GM19240 (cell line): ENCODE measurements at regions not wholly inside any gene's neighbourhood (a gene's known extent, or its start where the extent isn't known, plus 50 kb on each side); places are given as distances from the start of the nearest gene placed in this dataset.
"Not testable (repeated sequence)": the region's sequence is repeated elsewhere in the genome, so short reads cannot be mapped to it uniquely, and the experiment has no call there.

Experiments used
- DNase-seq: peaks from one replicate; pipeline ENCODE4 v3.0.0; 2011; ENCODE audit warnings: low spot score; ENCODE audit not compliant: insufficient read length

DNA sequence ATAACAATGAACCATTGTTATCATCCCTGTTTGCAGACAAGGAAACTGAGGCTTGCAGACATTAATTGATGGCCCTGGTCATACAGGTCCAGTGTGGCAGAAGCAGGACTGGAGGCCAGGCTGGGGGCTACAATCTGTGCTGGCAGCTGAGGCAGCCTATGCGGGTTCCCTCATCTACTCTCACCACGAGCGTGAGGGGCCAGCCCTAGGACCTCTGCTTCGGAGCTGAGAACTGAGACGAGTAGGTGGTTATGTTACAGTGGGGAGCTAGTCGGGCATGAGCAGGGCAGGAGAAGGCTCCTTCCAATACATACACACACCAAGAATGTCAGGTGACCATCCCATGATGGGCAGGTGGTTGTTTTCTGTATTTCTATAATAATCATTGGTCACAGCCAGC, 82.2 kb upstream of the ASB18 start:
- DNase-seq, result no peak

DNA sequence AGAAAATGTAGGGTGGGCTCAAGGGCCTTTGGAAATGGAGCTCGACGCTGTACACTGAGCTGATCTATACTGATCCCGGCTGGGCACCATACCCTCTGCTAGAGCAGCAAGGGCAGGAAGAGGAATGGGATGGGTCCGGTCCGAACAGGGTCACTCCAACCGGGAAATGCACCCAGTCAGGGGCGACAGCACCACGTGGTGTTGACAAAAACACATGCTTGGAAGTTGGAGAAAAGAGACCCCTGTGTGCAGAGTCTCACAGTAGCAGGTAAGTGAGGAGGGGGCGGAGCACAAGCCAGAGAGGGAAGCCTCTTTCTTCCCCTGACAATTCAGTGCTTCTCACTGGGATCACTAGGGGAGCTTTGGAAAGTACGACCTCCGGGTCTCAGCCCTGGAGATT, 84.1 kb upstream of the ASB18 start:
- DNase-seq, result no peak

DNA sequence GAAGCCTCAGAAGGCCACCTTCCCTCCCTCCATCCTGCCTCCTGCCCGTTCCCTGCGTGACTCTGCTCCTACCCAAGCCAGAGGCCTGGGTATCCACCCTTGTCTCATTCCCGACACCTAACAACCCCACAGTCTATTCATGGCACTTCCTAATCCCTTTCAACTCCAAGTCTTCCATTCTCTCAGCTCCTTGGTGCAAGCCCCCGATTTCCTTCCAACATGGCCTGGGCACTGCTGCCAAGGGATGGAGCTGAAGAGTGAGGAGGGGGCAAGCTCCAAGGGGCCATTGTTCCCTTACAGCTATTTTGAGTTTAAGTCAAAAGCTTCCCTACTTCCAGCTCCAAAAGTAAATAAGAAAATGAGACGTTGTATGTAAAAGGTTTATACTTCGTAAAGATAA, 84.8 kb upstream of the ASB18 start:
- no peak for DNase-seq

DNA sequence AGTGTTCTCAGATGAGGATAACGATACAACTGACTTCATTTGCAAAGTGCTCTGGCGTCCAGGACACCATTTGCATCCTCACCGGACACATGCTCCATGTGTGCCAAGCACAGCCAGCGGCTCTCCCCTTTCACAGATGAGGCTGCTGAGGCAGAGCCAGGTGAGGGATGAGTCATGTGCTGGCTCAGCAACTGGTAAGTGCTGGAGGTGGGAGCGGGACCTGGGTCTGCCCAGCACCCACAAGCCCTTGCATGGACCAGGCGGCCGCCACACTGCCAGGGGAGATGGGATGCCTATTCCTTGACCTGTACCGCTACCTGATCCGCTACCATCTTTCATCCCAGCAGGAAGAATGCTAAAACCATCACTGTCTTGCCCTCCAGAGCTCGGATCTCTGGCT, 86.2 kb upstream of the ASB18 start:
- DNase-seq, result no peak

DNA sequence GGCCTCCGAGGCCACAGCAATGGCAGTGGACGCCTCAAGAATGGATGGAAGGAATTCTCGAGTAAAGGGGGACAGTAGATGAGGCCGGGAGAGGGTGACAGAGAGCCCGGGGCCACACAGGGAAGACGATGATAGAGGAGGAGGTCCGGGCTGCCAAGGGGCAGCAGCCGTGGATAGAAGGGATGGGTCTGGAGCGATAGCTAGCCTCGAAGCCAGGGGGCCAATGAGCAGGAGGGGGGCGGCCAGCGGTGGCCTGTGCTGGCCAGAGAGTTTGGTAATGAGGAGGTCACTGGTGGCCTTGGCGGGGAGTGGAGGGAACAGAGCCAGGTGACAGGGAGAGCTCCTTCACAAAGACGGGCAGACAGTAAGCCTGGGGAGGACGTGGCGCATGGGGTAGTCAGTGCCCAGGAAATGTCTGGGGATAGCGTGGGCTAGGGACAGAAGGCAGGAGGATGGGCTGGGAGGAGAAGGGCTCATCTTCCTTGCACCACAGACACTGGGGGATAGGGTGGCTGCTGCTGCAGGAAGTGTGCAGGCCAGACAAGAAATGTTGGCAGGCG, 87.8 kb upstream of the ASB18 start:
- DNase-seq, result no peak

DNA sequence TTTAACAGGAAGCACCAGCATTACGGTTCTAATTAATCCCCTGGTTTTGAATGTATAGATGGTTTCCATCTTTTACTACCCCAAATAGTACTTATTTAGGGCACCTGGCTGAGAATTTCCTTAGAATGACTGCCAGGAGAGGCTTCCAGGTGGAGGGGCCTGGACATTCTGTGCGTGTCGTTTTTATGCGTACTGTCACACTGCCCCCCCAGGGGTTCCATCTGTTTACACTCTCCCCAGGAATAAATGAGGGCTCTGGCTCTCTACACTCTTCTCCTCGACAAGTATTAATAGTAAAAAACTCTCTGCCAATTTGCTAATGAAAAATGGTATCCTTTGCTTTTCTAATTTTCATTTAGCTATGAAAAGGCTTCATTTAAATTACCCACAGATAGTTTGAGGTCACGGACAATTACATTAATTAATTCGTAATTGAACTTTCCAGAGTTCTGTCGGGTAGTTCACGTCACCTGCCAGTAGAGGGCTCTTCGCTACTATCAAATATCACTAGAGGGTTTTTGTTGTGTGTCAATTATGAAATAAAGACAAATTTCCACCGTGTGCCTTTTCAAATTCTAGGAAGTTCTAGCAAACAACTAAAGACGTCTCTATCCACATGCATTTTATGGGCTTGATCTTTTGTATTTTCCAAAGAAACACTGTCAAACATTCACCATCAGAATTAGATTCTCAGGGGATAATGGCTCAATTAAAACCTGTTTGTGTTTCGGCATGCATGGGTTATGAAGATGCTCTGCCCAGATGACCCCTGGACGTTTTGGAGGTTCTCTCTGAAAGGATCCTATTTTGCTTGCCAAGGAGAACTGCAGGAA, 88.8 kb upstream of the ASB18 start:
- DNase-seq, result no peak

DNA sequence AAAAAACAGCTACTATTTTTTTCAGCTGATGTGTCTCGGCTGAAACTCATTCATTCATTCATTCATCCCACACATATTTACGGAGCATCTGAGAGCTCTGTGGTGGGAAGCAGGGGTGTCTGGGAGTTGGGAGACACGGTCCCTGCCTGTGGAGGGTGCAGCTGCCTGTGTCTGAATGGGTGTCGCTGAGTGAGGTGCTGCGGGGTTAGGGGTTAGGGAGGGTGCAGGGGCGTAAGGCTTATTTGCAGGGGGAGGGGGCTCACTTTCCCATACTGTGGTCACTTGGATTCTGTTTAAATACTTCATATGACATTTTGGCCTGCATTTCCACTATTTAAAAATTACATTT, 89.4 kb upstream of the ASB18 start:
- no peak for DNase-seq

DNA sequence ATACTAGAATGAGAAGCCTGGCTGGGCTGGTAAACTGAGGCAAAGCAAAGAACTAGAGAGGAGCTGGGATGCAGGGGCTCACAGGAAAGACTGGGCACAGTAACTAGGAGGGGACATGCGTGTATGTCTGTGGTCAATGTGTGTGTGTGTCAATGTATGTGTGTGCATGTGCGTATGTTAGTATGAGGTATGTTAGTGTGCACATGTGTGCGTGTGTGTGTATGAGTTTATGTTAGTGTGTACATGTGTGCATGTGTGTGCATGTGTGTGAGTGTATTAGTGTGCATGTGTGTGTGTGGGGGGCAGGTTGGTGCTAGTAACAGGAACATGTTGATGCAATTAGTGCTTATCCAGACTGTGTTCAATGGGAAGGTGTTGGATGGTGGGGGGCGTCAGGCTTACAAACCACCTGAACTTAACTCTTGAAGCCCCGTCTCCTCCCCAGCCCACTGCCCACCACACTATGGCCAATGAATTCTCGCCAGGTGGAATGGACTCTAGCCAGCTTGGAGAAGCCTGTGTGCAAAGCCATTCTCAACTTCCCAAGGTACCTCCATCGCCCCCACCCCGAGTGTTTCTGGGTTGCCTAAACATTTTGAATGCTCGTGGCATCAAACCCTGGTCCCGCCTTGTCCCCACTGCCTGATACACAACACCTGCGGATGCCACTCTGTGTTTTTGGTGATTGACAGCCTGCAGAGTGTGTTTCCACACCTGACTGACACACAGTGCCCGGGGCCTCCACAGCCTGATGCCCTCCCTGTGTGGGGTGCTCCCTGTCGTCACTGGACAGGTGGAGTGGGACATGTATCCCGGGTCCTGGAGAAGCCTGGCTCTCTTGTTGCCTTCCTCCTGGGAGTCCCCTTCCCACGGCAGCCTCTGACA, 90.1 kb upstream of the ASB18 start:
- DNase-seq, result no peak

DNA sequence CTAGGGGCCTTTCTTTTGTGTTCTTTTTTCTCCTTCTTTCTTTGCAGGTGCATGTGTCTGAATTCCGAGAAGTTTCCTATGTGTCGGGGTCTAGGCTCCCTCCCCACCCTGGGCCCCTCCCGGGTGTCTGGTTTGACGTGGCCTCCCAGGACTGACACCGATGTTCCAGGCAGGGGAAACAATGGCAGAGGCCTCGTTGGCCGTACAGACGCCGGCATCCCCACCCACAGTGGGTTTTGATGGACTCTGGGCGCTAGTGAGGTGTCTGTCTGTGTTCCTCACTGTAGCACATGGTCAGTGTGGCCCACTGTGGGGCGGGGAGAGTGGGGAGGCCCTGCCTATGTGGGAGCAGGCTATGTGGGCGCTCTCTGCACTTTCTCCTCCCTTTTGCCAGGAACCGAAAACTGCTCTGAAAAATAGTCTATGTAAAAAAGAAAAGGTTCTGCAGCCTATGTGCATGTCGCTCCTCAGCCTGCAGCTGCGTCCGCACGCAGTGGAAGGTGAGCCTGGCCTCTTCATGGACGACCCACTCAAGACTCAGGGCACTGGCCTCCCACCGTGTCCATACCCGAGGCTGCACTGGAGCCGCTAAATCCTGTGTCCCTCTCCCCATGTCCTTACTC, 90.9 kb upstream of the ASB18 start:
- no peak for DNase-seq

DNA sequence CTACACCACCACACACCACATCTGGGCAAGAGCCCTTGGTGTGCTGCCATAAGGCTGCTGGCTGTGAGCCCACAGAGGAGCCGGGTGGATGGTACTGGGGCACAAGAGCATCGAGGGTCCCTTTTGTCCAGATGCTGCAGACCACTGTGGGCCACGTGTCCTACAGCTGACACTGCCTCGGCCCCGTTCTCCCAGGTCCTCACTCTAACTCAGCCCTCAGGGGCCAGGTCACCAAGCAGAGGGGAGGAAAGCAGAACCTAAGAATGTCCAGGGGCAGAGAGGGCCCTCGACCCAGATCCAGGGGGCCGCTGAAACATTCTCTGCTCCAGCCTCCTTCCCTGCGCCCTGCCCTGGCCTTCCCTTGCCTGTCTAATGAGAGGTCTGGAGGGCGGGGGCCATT, 91.7 kb upstream of the ASB18 start:
- DNase-seq, result no peak

DNA sequence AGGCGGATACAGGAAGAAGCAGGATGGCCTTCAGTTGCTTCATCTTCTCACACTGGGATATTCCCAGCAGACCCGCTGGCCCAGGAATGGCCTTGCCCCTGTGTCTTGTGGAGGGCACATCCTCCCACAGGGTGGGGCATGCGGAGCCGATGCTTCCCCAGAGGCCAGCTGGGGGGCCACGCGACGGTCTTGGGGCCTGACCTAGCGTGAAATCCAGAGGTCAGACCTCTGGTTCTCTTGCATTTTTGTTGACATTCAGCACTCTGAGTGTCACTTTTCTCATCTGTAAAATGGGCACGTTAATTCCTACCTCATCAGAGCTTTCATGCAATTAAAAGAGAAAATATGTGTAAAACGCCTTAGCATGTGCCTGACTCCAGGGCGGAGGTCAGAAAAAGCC, 92.1 kb upstream of the ASB18 start:
- not testable (repeated sequence) for DNase-seq

DNA sequence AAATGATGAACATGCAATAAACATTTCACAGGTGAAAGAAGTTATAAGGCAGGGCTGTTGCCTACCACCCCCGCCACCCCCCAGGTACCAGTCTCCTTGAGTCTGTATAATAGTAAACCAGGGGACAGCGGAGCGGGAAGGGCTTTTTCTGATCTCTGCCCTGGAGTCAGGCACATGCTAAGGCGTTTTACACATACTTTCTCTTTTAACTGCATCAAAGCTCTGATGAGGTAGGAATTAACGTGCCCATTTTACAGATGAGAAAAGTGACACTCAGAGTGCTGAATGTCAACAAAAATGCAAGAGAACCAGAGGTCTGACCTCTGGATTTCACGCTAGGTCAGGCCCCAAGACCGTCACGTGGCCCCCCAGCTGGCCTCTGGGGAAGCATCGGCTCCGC, 94.3 kb upstream of the ASB18 start:
- not testable (repeated sequence) for DNase-seq

DNA sequence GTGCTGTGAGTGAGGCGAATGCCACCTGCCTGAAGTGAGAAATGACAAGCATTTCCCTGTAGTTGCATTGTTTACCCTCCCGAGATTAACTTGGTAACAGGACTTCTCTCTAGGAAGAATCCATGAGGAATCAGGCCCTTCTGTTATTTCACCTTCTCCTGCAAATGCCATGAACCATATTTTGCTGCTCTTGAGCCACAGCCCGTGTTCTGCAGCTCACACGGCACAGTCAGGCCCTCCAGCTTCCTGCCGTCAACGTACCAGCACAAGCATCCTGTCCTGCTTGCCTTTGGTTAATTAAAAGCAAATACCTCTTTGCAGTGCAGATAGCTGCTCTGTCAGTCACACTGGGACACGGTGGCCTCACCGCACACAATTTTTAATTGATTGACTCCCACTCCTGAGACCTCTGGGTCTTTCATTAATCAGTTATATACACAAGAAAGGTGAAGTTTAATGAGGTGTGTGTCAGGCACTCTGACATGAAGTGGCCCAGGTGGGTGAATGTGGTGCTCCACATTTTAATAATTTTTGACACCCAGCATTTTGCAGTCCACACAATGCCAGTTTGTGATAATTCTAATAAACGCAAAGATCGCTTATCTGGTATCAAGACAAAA, 95.3 kb upstream of the ASB18 start:
- DNase-seq, result no peak

DNA sequence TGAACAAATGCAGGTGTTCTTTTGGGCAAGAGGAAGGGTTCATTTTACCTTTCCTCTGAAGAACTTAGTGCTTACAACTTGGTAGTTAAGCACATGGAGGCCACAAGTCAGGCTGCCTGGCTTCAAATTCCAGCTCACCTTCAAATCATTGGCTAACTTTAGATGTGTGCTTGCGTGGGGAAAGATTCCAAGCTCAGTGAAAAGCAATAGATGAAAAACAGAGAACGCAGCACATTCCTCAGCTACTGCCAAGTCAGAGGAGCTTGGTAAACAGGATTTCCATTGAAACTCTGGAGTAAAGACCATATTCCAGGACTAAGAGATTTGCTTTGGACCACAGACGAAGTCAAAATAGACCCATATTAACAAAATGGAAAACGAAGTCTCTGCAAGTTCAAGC, 96.3 kb upstream of the ASB18 start:
- DNase-seq, result no peak

DNA sequence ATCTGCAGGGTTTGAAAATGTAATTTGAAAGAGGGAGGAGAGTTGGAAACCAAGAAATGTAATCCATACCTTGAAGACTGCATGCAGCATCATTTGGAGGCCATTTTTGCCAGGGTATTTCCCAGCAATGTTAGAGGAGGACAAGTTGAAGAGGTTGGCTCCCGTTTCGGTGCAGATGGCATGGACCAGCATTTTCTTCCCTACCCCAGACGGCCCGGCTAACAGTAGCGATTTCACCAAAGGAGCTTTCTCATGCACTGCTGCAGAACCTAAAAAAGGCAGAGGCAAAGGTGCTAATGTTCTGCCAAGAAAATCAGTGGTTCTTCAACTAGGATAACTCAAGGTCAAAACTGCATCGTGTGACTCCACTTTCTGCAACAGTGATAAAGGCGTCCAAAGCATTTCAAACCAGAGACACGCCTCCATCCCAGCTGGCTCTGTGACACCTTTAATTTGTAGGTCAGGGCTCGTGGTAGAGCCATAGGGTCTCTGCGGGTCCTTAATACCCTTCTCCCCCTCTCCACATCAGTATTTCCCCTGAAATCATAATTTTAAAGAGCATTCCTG, 99.6 kb upstream of the ASB18 start:
- no peak for DNase-seq

DNA sequence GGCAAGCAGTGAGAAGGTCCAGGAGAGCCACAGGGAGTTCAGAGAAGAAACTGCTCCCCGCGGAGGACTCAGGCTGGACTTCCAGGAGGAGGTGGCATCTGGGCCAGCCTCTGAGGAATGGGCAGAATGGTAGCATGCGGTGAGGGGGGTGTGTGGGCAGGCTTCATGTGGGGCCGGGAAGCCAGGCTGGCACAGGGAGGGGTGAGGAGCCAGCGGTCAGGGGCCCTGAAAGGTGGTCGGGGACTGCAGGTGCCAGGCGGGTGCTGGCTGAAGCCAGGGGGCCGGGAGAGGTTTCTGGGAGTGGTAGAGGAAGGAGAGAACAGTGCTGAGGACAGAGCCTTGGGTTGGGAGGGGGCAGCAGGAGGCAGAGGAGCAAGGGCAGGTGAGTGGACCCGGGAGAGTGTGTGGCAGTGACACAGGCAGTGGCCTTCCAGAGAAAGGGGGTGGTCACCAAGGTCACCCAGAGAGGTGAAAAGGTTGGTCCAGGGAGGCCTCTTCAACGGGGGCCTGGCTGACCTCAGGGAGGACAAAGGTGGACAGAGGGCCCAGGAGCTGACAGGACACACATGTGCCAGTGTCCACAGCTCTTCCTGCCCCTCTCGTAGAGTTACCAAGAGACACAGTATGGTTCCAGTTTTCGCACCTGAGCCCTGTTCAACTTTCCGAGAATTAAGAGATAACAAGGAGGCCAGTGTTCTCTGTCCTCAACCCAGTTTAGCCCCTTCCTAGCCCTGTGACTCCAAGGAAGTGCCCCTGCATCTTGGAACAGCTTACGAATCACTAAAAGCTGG, 101.2 kb upstream of the ASB18 start:
- no peak for DNase-seq

DNA sequence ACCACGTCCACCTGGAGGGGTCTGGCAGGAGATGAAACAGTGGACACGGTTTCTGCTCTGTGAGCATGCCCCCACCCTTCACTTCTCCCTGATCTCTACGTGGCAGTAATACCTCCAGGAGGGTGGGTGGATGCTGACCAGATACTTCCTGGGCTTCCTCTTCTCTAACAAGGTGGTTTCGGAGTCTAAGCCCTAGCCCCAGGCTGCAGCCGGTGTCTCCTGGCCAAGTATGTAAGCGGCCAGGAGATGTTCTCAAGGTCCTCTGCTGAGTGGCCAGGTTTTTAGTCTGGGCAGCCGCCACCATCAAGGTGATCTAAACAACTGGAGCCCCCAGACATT, 101.8 kb upstream of the ASB18 start:
- no peak for DNase-seq

DNA sequence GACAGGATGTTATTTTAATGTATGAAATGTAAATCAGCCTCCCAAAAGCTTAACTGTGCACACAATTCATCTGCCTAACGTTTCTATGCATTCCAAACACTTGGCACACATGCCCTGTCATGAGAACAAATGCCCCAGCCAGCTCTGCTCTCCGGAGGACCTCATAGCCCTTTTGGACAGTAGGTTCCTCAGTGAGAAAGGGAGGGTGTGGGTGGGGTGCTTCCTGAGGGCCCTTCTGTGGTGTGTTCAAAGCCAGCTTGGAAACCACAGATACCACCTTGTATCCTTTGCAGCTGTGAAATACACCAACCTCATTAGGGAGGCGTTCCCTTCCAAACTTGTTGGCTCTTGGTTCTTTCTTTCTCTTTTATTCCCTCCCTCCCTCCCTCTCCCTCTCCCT, 102.2 kb upstream of the ASB18 start:
- DNase-seq, result no peak

DNA sequence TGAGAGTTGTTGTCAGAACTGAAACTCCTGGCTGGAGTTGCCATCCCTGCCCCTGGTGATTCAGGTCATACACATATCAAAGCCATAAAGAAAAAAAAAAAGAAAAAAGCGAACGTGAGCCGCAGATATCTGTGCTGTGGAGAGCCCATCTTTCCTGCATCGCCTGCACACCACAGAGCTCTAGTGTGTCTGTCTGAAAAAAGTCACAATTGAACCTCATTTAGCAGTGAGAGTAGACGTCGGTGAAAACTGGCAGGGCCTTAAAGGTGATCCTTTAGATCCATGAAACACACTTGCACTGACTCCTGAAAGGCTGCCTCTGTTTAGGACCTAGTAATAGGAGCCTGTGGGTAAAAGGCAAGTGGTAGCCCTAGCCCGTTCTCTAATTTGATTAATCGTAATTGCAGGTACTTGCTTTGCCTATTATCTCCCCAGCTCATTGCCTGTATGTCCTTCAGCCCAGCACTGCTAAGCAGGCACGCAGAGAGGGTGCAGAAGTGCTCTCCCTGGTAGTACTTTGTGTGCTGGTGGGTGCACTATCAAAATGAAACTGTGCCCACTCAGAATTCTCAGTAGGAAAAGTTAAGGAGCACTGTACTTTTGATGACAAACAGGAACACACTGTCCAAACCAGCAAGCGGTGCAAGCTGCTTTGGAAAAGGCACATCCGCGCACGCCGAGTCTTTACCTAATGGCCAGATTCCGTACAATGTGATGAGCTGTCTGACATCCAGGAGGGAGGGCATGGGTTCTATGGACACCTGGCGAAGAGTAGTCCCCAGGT, 103.5 kb upstream of the ASB18 start:
- DNase-seq, result no peak

DNA sequence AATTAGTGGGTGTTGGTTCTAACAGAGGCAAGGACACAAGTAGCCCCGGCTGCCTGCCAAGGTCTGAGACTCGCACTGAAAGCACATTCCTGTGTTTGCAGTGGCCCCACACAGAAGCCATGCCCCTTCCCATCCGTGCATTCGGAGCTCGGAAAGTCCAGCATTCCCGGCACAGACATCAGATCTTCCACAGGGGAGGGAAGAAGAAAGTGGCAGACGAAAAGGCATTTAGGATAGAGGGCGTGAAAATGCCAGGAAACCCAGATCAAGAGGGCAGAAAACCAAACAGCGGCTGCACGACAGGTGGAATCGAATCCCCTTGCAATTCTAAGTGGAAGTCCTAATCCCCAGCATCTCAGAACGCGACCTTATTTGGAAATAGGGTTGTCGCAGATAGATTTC, 105.5 kb upstream of the ASB18 start:
- DNase-seq, result no peak
